SK-N-SH (cell line): ENCODE measurements at regions not wholly inside any gene's neighbourhood (a gene's known extent, or its start where the extent isn't known, plus 50 kb on each side); places are given as distances from the start of the nearest gene placed in this dataset.

Experiments
- CTCF ChIP-seq: fragments of 200-600 bp; sonication (generic); IDR thresholded peaks from 2 replicates; pipeline ENCODE4 v1.6.1; 2017; ENCODE audit warnings: antibody characterized with exemption, mild to moderate bottlenecking, moderate library complexity
- ELF1 ChIP-seq: IDR thresholded peaks from 2 replicates; pipeline ENCODE4 v1.4.0; 2012
- EP300 ChIP-seq, 2 experiments: IDR thresholded peaks; 2 replicates each; pipeline versions ENCODE4 v1.4.0 to v1.6.1; 2012; ENCODE audit warnings: borderline replicate concordance in 1 of 2, low read depth in 1 of 2, low read length in 1 of 2
- EZH2phosphoT487 ChIP-seq: fragments of 200-600 bp; sonication (generic); IDR thresholded peaks from 2 replicates; pipeline ENCODE4 v1.6.1; 2017; ENCODE audit warnings: low read depth, mixed run types, mild to moderate bottlenecking, antibody characterized with exemption, moderate library complexity, borderline replicate concordance
- JUND ChIP-seq: IDR thresholded peaks from 2 replicates; pipeline ENCODE4 v1.4.0; 2012
- NFIC ChIP-seq: IDR thresholded peaks from 2 replicates; pipeline ENCODE4 v1.4.0; 2012; ENCODE audit warnings: borderline replicate concordance
- RCOR1 ChIP-seq: fragments of 150-350 bp; IDR thresholded peaks from 2 replicates; pipeline ENCODE4 v1.6.1; 2017; ENCODE audit warnings: antibody characterized with exemption, low read length

GRCh38 chr9:24009322-24009721 is 183.3 kb upstream of the ELAVL2 start:
- TF ChIP-seq CTCF, result no peak
- TF ChIP-seq EZH2phosphoT487, result no peak
- TF ChIP-seq ELF1, result no peak
- TF ChIP-seq NFIC, result no peak
- TF ChIP-seq EP300 (IDR thresholded peaks at IDR 0.05; ENCODE audit: borderline replicate concordance in 1 of 2, low read depth in 1 of 2, low read length in 1 of 2), result no peak
- no peak for TF ChIP-seq JUND
- TF ChIP-seq RCOR1, result no peak
